HG03469 (cell line): ENCODE measurements at regions not wholly inside any gene's neighbourhood (a gene's known extent, or its start where the extent isn't known, plus 50 kb on each side); places are given as distances from the start of the nearest gene placed in this dataset.
"Not testable (repeated sequence)": the region's sequence is repeated elsewhere in the genome, so short reads cannot be mapped to it uniquely, and the experiment has no call there.

Source experiments
- ATAC-seq: cut with Tn5 transposase; IDR thresholded peaks from one replicate; pipeline ENCODE4 v1.9.1; 2021; ENCODE audit warnings: mild to moderate bottlenecking, moderate library complexity, moderate number of reproducible peaks; ENCODE audit not compliant: unreplicated experiment

DNA sequence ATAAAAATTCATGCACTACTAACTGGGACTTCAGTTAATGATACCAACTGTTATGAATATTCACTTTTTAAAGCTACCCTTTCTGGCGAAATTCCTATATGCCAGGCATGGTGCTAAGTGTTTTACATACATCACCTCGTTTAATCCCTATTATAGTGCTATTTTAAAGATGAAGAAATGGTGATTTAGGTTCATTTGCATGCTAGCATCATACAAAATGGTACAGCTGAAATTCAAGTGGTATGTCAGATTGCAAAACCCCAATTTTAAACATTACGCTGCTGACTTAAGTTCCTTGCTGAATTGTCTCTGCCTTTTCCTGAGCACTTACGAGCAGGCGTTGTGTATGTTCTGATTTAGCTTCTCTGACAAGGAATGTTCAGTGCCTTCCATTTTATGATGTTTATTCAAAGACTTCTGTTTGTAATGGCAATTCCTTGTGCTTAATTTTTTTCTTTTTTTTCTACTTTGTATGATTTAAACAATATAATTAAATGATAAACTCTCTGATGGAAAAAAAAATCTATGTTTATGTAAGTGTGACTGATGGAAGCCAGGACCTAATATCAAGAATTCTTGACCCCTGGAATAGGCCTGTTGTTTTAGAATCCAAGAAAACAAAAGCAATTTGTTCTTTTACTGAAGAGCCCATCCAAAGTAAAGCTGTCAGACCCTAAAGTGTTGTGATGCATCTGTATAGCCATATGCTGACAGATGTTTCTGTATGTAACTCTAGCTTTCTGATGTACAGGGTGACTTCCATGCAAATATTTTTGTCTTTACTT lies 148.1 kb downstream of the PCDH7 start:
- no peak for ATAC-seq

GRCh38 chr4:30869387-30869786 lies 149.2 kb downstream of the PCDH7 start:
- ATAC-seq: not testable (repeated sequence)

DNA sequence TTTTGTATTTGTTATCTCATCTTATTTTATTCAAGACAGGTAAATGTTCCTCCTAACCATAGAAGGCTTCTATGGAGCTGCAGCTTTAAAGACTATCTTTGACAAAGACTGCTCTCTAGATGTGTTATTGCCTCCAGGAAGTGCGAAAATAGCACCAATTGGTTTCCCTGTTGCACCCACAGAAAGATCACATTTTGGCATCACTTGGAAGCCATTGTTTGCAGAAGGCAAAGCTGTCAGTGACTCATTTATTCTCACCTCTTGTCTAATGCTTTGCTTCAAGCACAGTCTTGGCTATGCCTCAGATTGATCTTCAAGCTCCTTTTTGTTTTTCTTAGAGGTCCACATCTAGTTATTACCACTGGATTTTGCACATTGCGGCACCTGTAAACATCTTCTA lies 150.3 kb downstream of the PCDH7 start:
- no peak for ATAC-seq

DNA sequence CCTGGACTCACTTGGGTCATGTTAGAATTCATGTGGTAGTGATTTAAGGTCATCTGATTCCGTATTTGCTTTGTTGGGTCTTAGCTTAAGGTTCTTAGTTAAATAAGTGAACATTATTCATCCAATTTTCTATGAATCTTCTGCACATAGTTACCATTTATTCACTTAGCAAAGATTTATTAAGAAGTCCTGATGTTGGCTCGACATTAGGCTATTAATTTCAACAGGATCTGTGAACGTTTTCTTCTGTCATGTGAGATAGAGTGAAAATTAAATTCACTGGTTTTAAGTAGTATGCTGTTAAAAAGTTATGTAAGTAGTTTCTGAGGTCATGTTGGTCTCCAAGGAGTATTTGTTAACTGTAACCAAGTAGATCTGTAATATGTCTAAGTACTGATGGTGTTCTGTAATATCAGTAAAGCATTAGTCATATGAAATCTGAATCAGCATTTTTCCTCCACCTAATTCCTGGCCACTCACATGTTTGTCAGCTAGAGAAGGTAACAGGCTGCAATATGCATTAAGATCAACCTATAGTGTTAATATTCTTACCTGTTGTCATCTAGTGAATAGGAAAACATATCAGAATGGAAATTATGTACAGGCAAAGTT lies 155.6 kb downstream of the PCDH7 start:
- no peak for ATAC-seq

DNA sequence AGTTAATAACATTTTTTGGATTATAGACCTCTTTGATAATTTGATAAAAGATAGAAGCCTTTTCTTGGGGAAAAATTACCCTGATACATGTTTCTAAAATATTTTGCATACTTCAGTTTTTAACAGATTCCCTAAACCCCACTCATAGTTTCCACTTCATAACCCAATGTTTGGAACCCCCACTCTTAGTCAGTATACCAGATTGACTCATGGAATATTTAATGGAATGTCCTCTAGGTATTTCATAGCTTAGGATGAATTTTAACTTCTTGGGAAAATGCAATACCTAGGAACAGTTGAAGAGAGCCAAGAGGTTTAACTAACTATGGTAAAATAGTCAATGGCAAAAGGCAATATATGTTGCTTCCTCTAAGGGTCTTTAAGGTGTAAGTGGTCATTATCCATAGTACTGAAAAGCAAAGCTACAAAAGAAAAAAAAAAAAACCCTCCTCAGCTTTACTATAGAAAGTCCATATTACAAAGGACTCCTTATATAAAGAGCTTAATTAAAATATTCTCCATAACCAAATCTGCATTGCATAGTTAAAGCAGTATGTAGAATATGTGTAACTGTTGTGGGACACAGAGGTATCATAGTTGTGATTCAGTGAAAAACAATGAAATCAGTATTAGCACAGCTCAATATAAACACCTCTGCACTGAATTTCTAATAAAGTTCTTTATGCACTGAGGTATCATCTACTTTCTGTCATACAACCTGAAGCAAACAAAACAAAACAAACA lies 159.9 kb downstream of the PCDH7 start:
- no peak for ATAC-seq

DNA sequence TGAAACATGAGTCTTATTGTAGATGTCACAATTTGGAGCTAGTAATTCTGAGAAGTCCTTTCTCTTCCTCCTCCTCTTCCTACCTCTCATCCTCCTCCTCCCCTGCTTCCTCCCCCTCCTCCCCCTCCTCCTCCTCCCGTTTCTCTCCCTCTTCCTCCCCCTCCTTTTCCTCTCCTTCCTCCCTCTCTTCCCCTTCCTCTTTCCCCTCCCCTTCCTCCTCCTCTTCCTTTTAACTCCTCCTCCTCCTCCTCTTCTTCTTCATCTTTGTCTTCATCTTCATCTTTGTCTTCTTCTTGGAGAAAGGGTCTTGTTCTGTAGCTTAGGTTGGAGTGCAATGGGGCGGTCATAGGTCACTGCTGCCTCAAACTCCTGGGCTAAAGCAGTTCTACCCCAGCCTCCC lies 161.8 kb downstream of the PCDH7 start:
- no peak for ATAC-seq

GRCh38 chr4:30882443-30882842 lies 162.3 kb downstream of the PCDH7 start:
- no peak for ATAC-seq

GRCh38 chr4:30882995-30883675 lies 163.0 kb downstream of the PCDH7 start:
- no peak for ATAC-seq

- ATAC-seq: no peak
Observed at GRCh38 chr4:30901461-30902451, 181.6 kb downstream of the PCDH7 start.

DNA sequence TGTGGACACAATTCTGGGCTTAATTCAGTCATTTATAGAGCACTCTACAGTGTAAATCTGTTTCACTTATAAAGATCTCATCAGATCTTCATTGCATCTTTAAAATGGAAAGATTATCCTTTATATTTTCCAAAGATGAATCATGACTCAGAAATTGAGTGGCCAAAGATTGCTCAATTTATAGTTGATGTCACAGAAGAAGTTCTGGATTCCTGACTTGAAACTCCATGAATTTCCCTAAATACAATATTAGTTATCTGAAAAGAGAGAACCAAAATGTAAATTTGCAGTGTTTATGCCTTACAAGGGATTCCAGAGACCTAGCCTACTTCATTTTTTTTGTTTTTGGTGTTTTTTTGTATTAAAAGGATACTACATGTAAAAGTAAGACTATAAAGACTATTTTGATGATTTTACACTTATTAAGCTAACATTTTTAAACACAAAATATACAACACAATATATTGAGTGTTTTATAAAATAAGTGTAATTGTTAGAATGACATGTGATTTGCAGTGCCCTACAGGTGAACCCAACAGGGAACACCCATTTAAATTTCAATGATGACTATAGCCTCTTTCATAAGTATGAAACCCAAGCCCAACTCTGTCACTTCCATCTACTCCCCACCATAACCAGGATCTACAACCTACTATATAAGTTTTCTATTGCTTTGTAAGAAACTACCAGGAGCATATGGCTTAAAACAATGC lies 183.5 kb downstream of the PCDH7 start:
- ATAC-seq: no peak

DNA sequence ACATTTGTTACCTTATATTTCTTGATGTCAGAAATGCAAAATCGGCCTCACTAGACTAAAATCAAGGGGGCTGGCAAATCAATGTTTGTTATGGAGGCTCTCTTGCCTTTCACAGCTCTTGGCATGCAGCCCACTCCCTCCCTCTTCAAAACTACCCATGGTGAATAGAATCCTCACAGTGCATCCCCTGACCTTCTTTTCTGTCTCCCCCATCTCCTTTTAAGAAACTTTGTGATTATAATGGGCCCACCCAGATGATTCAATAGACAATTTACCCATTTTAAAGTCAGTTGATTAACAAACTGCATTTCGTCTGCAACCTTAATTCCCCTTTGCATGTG lies 184.0 kb downstream of the PCDH7 start:
- no peak for ATAC-seq

- no peak for ATAC-seq
Observed at GRCh38 chr4:30904588-30904987, 184.4 kb downstream of the PCDH7 start.

DNA sequence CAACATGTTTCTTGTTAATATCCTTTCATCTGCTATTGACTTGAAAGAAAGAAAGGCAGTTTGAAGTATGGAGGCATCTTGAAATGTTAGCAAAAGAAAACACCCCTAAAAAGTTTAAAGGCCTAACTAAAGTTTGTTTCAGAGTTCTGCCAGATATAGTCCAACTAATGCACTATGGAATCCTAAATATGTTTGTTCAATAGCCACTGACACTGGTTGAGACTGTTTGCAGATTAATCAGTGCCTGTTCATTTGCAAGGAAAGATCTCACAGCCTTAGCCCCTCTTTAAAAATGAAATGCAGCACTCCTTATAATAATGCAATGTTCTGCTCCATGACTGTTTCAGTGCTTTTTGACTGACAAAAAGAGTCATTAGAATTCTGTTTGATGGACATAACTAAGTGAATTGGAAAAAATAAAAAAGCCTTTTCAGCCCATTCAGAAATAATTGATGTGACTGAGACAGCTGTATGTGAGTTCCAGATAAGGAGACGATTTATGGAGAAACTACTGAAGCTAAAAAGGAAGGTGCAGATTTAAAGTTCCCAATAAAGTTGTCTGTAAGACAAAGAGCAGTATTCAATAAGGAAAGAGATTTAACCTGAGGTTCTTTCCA lies 192.0 kb downstream of the PCDH7 start:
- ATAC-seq: no peak

DNA sequence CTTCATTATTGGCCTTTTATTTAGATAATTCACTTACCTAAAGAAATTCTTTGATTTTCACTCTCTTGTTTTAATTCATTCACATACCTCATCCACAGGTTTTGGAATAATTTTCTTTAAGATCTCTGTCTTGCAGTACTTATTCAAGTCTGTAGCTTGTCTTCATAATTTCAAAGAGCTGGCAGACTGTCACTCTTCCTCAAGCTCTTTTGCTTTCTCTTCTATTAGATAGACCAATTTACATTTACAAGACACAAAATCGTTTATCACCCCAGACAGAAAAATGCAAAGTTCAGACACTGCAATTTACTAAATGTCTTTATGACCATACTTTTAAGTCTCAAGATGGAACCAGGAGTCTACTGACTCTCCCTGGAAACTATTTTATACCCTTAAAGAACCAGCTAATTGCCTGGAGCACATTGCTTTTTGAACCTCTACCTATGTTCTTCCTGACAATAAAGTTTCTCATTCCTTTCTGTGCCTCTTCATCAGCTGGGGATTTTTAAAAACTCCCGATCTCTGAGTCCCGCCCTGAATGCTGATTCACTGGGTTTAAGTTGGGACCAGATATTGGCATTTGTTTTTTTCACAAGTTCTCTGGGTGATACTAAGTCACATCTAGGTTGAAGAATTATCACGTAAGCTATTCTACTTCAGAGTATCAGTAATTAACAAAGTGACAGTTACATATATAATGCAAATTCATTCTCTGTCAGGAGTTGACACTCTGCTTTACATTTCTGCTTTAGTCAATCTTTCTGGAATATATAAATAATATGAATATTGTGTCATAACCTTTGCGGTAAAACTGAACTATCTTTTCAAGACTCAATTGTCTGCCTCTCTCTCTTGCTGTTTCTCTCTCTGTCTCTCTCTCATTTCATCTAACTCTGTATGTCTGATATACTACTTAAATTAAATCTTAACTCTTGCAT lies 196.4 kb downstream of the PCDH7 start:
- no peak for ATAC-seq

DNA sequence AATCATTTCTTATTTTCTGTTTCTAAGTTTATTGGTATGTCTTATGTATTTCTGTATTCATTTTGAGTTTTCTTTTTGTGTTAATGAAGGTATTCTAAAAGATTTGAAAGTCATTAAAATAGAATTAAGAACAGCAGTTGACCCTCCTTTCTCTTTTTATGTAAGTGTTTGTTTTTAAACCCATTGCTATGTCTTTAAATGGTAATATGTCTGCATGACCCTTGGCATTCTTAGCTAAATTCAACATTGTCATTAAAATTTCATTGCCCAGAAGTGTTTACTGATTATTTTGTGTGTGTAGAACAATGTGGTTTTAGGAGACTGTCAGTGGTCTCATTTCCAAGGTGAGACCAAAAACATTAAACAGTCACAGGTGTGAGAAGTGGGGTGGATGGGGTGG lies 197.8 kb downstream of the PCDH7 start:
- no peak for ATAC-seq

DNA sequence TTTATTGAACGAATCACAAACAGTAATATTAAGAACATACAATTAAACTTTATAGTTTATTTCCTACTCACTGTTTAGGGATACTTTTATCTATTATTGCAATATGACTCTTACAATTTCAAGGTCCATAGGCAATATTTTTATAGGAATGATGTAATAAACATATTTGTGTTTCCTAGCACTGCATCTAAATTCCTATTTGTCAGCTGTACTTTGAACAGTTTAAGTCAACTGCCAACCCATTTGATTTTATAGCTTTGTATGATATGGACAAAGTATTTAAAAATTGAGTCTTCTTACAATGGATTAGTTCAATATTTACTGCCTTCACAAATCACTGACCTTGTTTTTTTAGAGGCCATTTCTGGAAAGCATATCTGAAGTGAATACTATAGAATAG lies 199.3 kb downstream of the PCDH7 start:
- ATAC-seq: no peak

- ATAC-seq: no peak
Observed at GRCh38 chr4:30920043-30920442, 199.9 kb downstream of the PCDH7 start.

- ATAC-seq: no peak
Observed at GRCh38 chr4:30922625-30923024, 202.5 kb downstream of the PCDH7 start.
